Upper lobe of right lung (tissue), 1 donor: ENCODE measurements at regions not wholly inside any gene's neighbourhood (a gene's known extent, or its start where the extent isn't known, plus 50 kb on each side); places are given as distances from the start of the nearest gene placed in this dataset.

Experiments used
- ATAC-seq: fragments of 200-7000 bp; cut with Tn5 transposase; one replicate; pipeline ENCODE4 v1.9.1; 2020; ENCODE audit warnings: mild to moderate bottlenecking, moderate library complexity
- DNase-seq: peaks from one replicate; pipeline ENCODE4 v3.0.0-alpha.2; 2020
- H3K27ac ChIP-seq: fragments of 200-600 bp; one replicate; pipeline ENCODE4 v1.8.0; 2022
- H3K27me3 ChIP-seq: fragments of 200-600 bp; one replicate; pipeline ENCODE4 v1.8.0; 2022; ENCODE audit warnings: mild to moderate bottlenecking
- H3K36me3 ChIP-seq: fragments of 200-600 bp; one replicate; pipeline ENCODE4 v1.8.0; 2022
- H3K4me1 ChIP-seq: fragments of 200-600 bp; one replicate; pipeline ENCODE4 v1.8.0; 2022
- H3K4me3 ChIP-seq: fragments of 200-600 bp; one replicate; pipeline ENCODE4 v1.8.0; 2022; ENCODE audit warnings: mild to moderate bottlenecking
- H3K9me3 ChIP-seq: fragments of 200-600 bp; one replicate; pipeline ENCODE4 v1.8.0; 2022
- CTCF ChIP-seq: fragments of 200-600 bp; IDR thresholded peaks from one replicate; pipeline ENCODE4 v1.8.0; 2022; ENCODE audit warnings: antibody characterized with exemption
- intact Hi-C: fragments of 100-400 bp; cut with DNase I; formaldehyde crosslinking; loops from one replicate; pipeline ENCODE4 v1.11.0; 2022
- donor health status: DM: no; HTN: yes; CAD: no; lungs with severe emphysema.

GRCh38 chr4:41443340-41444079 lies 94.4 kb upstream of the LIMCH1 start:
- no peak overlapping the region for H3K27ac ChIP-seq
- H3K36me3 ChIP-seq: no peaks in the 10 kb centered on the region
- ATAC-seq (no peak), DNase-seq (no peak)
- peaks cover 21% of the 10 kb centered on the region for H3K4me1 ChIP-seq
- no peaks in the 10 kb centered on the region for H3K9me3 ChIP-seq
- intact Hi-C loops: no loop called here
- no peak for TF ChIP-seq CTCF
- no peak overlapping the region for H3K4me3 ChIP-seq
- no peaks in the 10 kb centered on the region for H3K27me3 ChIP-seq

GRCh38 chr4:41446391-41446790 lies 91.6 kb upstream of the LIMCH1 start:
- TF ChIP-seq CTCF: no peak
- intact Hi-C loops: no loop called here
- no peak for DNase-seq
- H3K27ac ChIP-seq: no peak overlapping the region
- H3K4me3 ChIP-seq: no peak overlapping the region
- H3K4me1 ChIP-seq: peaks cover 18% of the 10 kb centered on the region
- no peak for ATAC-seq
- no peaks in the 10 kb centered on the region for H3K27me3 ChIP-seq
- no peaks in the 10 kb centered on the region for H3K9me3 ChIP-seq
- H3K36me3 ChIP-seq: no peaks in the 10 kb centered on the region

- Histone ChIP-seq H3K4me3 (no peak overlapping the region), H3K4me1 (peaks cover 20% of the 10 kb centered on the region), H3K9me3 (no peaks in the 10 kb centered on the region), H3K27me3 (no peaks in the 10 kb centered on the region), H3K36me3 (no peaks in the 10 kb centered on the region), H3K27ac (no peak overlapping the region)
- ATAC-seq (no peak), DNase-seq (no peak)
- TF ChIP-seq CTCF: no peak
- intact Hi-C loops: no loop called here
Observed at GRCh38 chr4:41446981-41447725, 90.8 kb upstream of the LIMCH1 start.

GRCh38 chr4:41448934-41449333 lies 89.0 kb upstream of the LIMCH1 start:
- Histone ChIP-seq H3K27me3 (no peaks in the 10 kb centered on the region), H3K36me3 (no peaks in the 10 kb centered on the region), H3K27ac (no peak overlapping the region), H3K4me1 (peaks cover 14% of the 10 kb centered on the region), H3K4me3 (no peak overlapping the region), H3K9me3 (no peaks in the 10 kb centered on the region)
- peak; percentile 36 for ATAC-seq
- intact Hi-C loops: no loop called here
- no peak for DNase-seq
- no peak for TF ChIP-seq CTCF

GRCh38 chr4:41451961-41452360 lies 86.0 kb upstream of the LIMCH1 start:
- Histone ChIP-seq H3K27ac (no peak overlapping the region), H3K4me1 (peaks cover 32% of the 10 kb centered on the region), H3K36me3 (no peaks in the 10 kb centered on the region), H3K9me3 (no peaks in the 10 kb centered on the region), H3K4me3 (no peak overlapping the region), H3K27me3 (no peaks in the 10 kb centered on the region)
- intact Hi-C loops: no loop called here
- no peak for DNase-seq
- no peak for TF ChIP-seq CTCF
- ATAC-seq: no peak
